Subcutaneous abdominal adipose tissue (tissue), 5 donors: ENCODE measurements at regions not wholly inside any gene's neighbourhood (a gene's known extent, or its start where the extent isn't known, plus 50 kb on each side); places are given as distances from the start of the nearest gene placed in this dataset.
A peak's percentile ranks its signal among the peaks of the same experiment; 100 is the strongest.
"Not testable (repeated sequence)": the region's sequence is repeated elsewhere in the genome, so short reads cannot be mapped to it uniquely, and the experiment has no call there.

Source experiments
- H3K27ac ChIP-seq: one replicate; pipeline ENCODE4 v1.7.0; 2013; ENCODE audit warnings: low read depth, mild to moderate bottlenecking, inconsistent platforms, low read length, moderate library complexity
- H3K27me3 ChIP-seq, 5 donors: one replicate each; pipeline ENCODE4 v1.7.0; 2013; ENCODE audit warnings: low read length in 5 of 5, inconsistent platforms in 1 of 5; ENCODE audit not compliant: control insufficient read depth in 5 of 5, insufficient read depth in 4 of 5
- H3K36me3 ChIP-seq, 5 donors: one replicate each; pipeline ENCODE4 v1.7.0; 2013; ENCODE audit warnings: low read length in 5 of 5; ENCODE audit not compliant: control insufficient read depth in 5 of 5, insufficient read depth in 5 of 5
- H3K4me1 ChIP-seq, 5 donors: one replicate each; pipeline ENCODE4 v1.7.0; 2013; ENCODE audit warnings: low read length in 5 of 5, mild to moderate bottlenecking in 3 of 5, moderate library complexity in 1 of 5; ENCODE audit not compliant: control insufficient read depth in 5 of 5, insufficient read depth in 5 of 5
- H3K4me3 ChIP-seq, 5 donors: one replicate each; pipeline ENCODE4 v1.7.0; 2013; ENCODE audit warnings: low read length in 5 of 5, low read depth in 1 of 5
- H3K9ac ChIP-seq, 5 donors: one replicate each; pipeline ENCODE4 v1.7.0; 2013; ENCODE audit warnings: low read length in 5 of 5, mild to moderate bottlenecking in 4 of 5, moderate library complexity in 3 of 5
- H3K9me3 ChIP-seq, 5 donors: one replicate each; pipeline ENCODE4 v1.7.0; 2013; ENCODE audit warnings: low read length in 5 of 5; ENCODE audit not compliant: control insufficient read depth in 5 of 5
- donor health status: healthy.
- donor health status: healthy.
- donor health status: healthy.
- donor health status: healthy.
- donor health status: healthy.

- Histone ChIP-seq H3K27me3 (no peaks in the 10 kb centered on the region), H3K9me3 (no peaks in the 10 kb centered on the region), H3K4me1 (no peaks in the 10 kb centered on the region), H3K4me3 (peak overlapping the region in 2 of 5 donors; percentile 47 to 55), H3K9ac (no peak overlapping the region), H3K36me3 (no peaks in the 10 kb centered on the region), H3K27ac (no peak overlapping the region)
Observed at GRCh38 chr16:32116080-32116479, 137.0 kb upstream of the TP53TG3D start.

GRCh38 chr16:32116533-32116932 is 136.6 kb upstream of the TP53TG3D start:
- peak overlapping the region in 1 of 5 donors; percentile 47 for H3K4me3 ChIP-seq

GRCh38 chr16:32120372-32120771 is 132.7 kb upstream of the TP53TG3D start:
- not testable (repeated sequence) for H3K4me1 ChIP-seq, H3K4me3 ChIP-seq, H3K9me3 ChIP-seq, H3K27ac ChIP-seq, H3K9ac ChIP-seq, H3K36me3 ChIP-seq, H3K27me3 ChIP-seq

More at GRCh38 chr16:32116533-32116932, 136.6 kb upstream of the TP53TG3D start:
- H3K27ac ChIP-seq, H3K9ac ChIP-seq, H3K27me3 ChIP-seq, H3K4me1 ChIP-seq, H3K9me3 ChIP-seq, H3K36me3 ChIP-seq: not testable (repeated sequence)

- H3K9me3 ChIP-seq, H3K27ac ChIP-seq, H3K4me1 ChIP-seq, H3K4me3 ChIP-seq, H3K36me3 ChIP-seq, H3K9ac ChIP-seq, H3K27me3 ChIP-seq: not testable (repeated sequence)
Observed at GRCh38 chr16:32120779-32121178, 132.3 kb upstream of the TP53TG3D start.

GRCh38 chr16:32121273-32121900 is 131.7 kb upstream of the TP53TG3D start:
- H3K36me3 ChIP-seq, H3K9me3 ChIP-seq, H3K4me3 ChIP-seq, H3K9ac ChIP-seq, H3K27me3 ChIP-seq, H3K4me1 ChIP-seq, H3K27ac ChIP-seq: not testable (repeated sequence)

GRCh38 chr16:32152434-32152833 is 100.7 kb upstream of the TP53TG3D start:
- not testable (repeated sequence) for H3K4me1 ChIP-seq, H3K9ac ChIP-seq, H3K4me3 ChIP-seq, H3K36me3 ChIP-seq, H3K9me3 ChIP-seq, H3K27ac ChIP-seq, H3K27me3 ChIP-seq

- H3K27me3 ChIP-seq, H3K4me1 ChIP-seq, H3K9me3 ChIP-seq, H3K36me3 ChIP-seq, H3K4me3 ChIP-seq, H3K27ac ChIP-seq, H3K9ac ChIP-seq: not testable (repeated sequence)
Observed at GRCh38 chr16:32187918-32188669, 65.0 kb upstream of the TP53TG3D start.

GRCh38 chr16:32202585-32202984 is 50.5 kb upstream of the TP53TG3D start:
- H3K27me3 ChIP-seq, H3K9me3 ChIP-seq, H3K9ac ChIP-seq, H3K36me3 ChIP-seq, H3K4me3 ChIP-seq, H3K4me1 ChIP-seq, H3K27ac ChIP-seq: not testable (repeated sequence)
